ENCODE measurements at regions not wholly inside any gene's neighbourhood (a gene's known extent, or its start where the extent isn't known, plus 50 kb on each side); places are given as distances from the start of the nearest gene placed in this dataset.
"Not testable (repeated sequence)": the region's sequence is repeated elsewhere in the genome, so short reads cannot be mapped to it uniquely, and the experiment has no call there.

- no peaks in the 10 kb centered on the region for H3K79me2 ChIP-seq (ENCODE audit: low read length)
- H2AFZ ChIP-seq (ENCODE audit: low read length), result no peak overlapping the region
- TF ChIP-seq EZH2phosphoT487 (IDR thresholded peaks at IDR 0.05; ENCODE audit: low read length) (no peak), CTCF (IDR thresholded peaks at IDR 0.05; ENCODE audit: low read length) (no peak), EZH2 (optimal IDR thresholded peaks at IDR 0.05; ENCODE audit: low read depth, low read length) (no peak)
Measured at GRCh38 chr1:111054656-111055055, 85.2 kb downstream of the DRAM2 start.

GRCh38 chr1:111052246-111052645, 87.6 kb downstream of the DRAM2 start:
- H3K79me2 ChIP-seq (ENCODE audit: low read length), result no peaks in the 10 kb centered on the region
- no peak overlapping the region for H3K4me3 ChIP-seq (ENCODE audit: low read length)
- no peak for TF ChIP-seq EZH2phosphoT487 (IDR thresholded peaks at IDR 0.05; ENCODE audit: low read length)
- no peak for TF ChIP-seq CTCF (IDR thresholded peaks at IDR 0.05; ENCODE audit: low read length)
- no peak for TF ChIP-seq EZH2 (optimal IDR thresholded peaks at IDR 0.05; ENCODE audit: low read depth, low read length)
- DNase-seq, result no peak
- no peak overlapping the region for H3K27ac ChIP-seq (ENCODE audit: low read length)
- no peaks in the 10 kb centered on the region for H3K9me3 ChIP-seq (replicated peaks; ENCODE audit: insufficient read depth, low read length)
- no peaks in the 10 kb centered on the region for H3K9me2 ChIP-seq (replicated peaks; ENCODE audit: insufficient read depth, low read length)
- no peak overlapping the region for H3K9ac ChIP-seq (ENCODE audit: low read length)
- no peaks in the 10 kb centered on the region for H4K20me1 ChIP-seq (ENCODE audit: insufficient read depth, low read length)
- no peaks in the 10 kb centered on the region for H3K4me1 ChIP-seq (ENCODE audit: low read length)
- no peak overlapping the region for H3K4me2 ChIP-seq (ENCODE audit: low read depth, low read length)
- H2AFZ ChIP-seq (ENCODE audit: low read length), result no peak overlapping the region
- H3F3A ChIP-seq (ENCODE audit: insufficient read depth, low read length), result no peaks in the 10 kb centered on the region
- no peaks in the 10 kb centered on the region for H3K27me3 ChIP-seq (replicated peaks; ENCODE audit: insufficient read depth, low read length)
- no peaks in the 10 kb centered on the region for H3K36me3 ChIP-seq (replicated peaks; ENCODE audit: insufficient read depth, low read length)

More at GRCh38 chr1:111054656-111055055, 85.2 kb downstream of the DRAM2 start:
- Histone ChIP-seq H3K9me2 (replicated peaks; ENCODE audit: insufficient read depth, low read length) (no peaks in the 10 kb centered on the region), H3F3A (ENCODE audit: insufficient read depth, low read length) (no peaks in the 10 kb centered on the region), H3K27me3 (replicated peaks; ENCODE audit: insufficient read depth, low read length) (no peaks in the 10 kb centered on the region), H3K4me1 (ENCODE audit: low read length) (no peaks in the 10 kb centered on the region), H3K9ac (ENCODE audit: low read length) (no peak overlapping the region), H3K36me3 (replicated peaks; ENCODE audit: insufficient read depth, low read length) (no peaks in the 10 kb centered on the region), H3K9me3 (replicated peaks; ENCODE audit: insufficient read depth, low read length) (no peaks in the 10 kb centered on the region), H3K27ac (ENCODE audit: low read length) (no peak overlapping the region), H4K20me1 (ENCODE audit: insufficient read depth, low read length) (no peaks in the 10 kb centered on the region), H3K4me3 (ENCODE audit: low read length) (no peak overlapping the region), H3K4me2 (ENCODE audit: low read depth, low read length) (no peak overlapping the region)
- DNase-seq, result no peak

GRCh38 chr1:111048253-111048652, 84.5 kb upstream of the LRIF1 start:
- DNase-seq; H3K27me3 ChIP-seq (replicated peaks; ENCODE audit: insufficient read depth, low read length); H4K20me1 ChIP-seq (ENCODE audit: insufficient read depth, low read length); H3F3A ChIP-seq (ENCODE audit: insufficient read depth, low read length); H3K27ac ChIP-seq (ENCODE audit: low read length); H3K79me2 ChIP-seq (ENCODE audit: low read length); H3K4me2 ChIP-seq (ENCODE audit: low read depth, low read length); H3K9ac ChIP-seq (ENCODE audit: low read length); H3K4me3 ChIP-seq (ENCODE audit: low read length); H3K9me3 ChIP-seq (replicated peaks; ENCODE audit: insufficient read depth, low read length); H3K9me2 ChIP-seq (replicated peaks; ENCODE audit: insufficient read depth, low read length); H3K36me3 ChIP-seq (replicated peaks; ENCODE audit: insufficient read depth, low read length); H3K4me1 ChIP-seq (ENCODE audit: low read length); H2AFZ ChIP-seq (ENCODE audit: low read length): not testable (repeated sequence)

- H3K4me3 ChIP-seq (ENCODE audit: low read length), result no peak overlapping the region
- H3K9me3 ChIP-seq (replicated peaks; ENCODE audit: insufficient read depth, low read length), result no peaks in the 10 kb centered on the region
- no peaks in the 10 kb centered on the region for H4K20me1 ChIP-seq (ENCODE audit: insufficient read depth, low read length)
- no peak overlapping the region for H3K27ac ChIP-seq (ENCODE audit: low read length)
- DNase-seq, result no peak
- no peaks in the 10 kb centered on the region for H3K4me1 ChIP-seq (ENCODE audit: low read length)
- H3K9ac ChIP-seq (ENCODE audit: low read length), result no peak overlapping the region
- no peaks in the 10 kb centered on the region for H3K36me3 ChIP-seq (replicated peaks; ENCODE audit: insufficient read depth, low read length)
- H3K27me3 ChIP-seq (replicated peaks; ENCODE audit: insufficient read depth, low read length), result no peaks in the 10 kb centered on the region
- H3F3A ChIP-seq (ENCODE audit: insufficient read depth, low read length), result no peaks in the 10 kb centered on the region
- no peaks in the 10 kb centered on the region for H3K79me2 ChIP-seq (ENCODE audit: low read length)
- TF ChIP-seq EZH2 (optimal IDR thresholded peaks at IDR 0.05; ENCODE audit: low read depth, low read length) (no peak), CTCF (IDR thresholded peaks at IDR 0.05; ENCODE audit: low read length) (no peak), EZH2phosphoT487 (IDR thresholded peaks at IDR 0.05; ENCODE audit: low read length) (no peak)
- no peaks in the 10 kb centered on the region for H3K9me2 ChIP-seq (replicated peaks; ENCODE audit: insufficient read depth, low read length)
- H2AFZ ChIP-seq (ENCODE audit: low read length), result no peak overlapping the region
- H3K4me2 ChIP-seq (ENCODE audit: low read depth, low read length), result no peak overlapping the region
Measured at GRCh38 chr1:111045033-111045722, 81.5 kb upstream of the LRIF1 start.
